Caco-2 (cell line): ENCODE measurements at regions not wholly inside any gene's neighbourhood (a gene's known extent, or its start where the extent isn't known, plus 50 kb on each side); places are given as distances from the start of the nearest gene placed in this dataset.

Source experiments
- BruUV-seq: library from RNA; stranded (reverse); fragments of 400-500 nt; replicated peaks from 2 replicates; lab custom pipeline; 2021; lab: Mats Ljungman, UMichigan
- CTCF ChIA-PET: fragments of 300-600 bp; sonication (Branson Sonifier 250); formaldehyde crosslinking; loops from one replicate; lab custom pipeline; 2022; ENCODE audit warnings: antibody characterized with exemption; lab: Charles Lee
- POLR2A ChIA-PET: fragments of 300-600 bp; sonication (Branson Sonifier 250); formaldehyde crosslinking; loops from one replicate; lab custom pipeline; 2022; ENCODE audit warnings: antibody characterized with exemption; lab: Charles Lee
- DNase-seq, 2 experiments: peaks; one replicate each; pipeline versions ENCODE4 v3.0.0 to v3.0.0-alpha.2; 2020 to 2022
- H3K27me3 ChIP-seq: replicated peaks from 2 replicates; pipeline ENCODE4 v1.6.0; 2011; ENCODE audit warnings: low read length; ENCODE audit not compliant: control insufficient read depth, insufficient read depth
- H3K36me3 ChIP-seq: 2 replicates; pipeline ENCODE4 v1.5.1; 2011; ENCODE audit warnings: low read length; ENCODE audit not compliant: control insufficient read depth, insufficient read depth
- H3K4me1 ChIP-seq: fragments of 250-450 bp; sonication (Bioruptor Pico); 2 replicates; pipeline ENCODE4 v1.5.1; 2020; ENCODE audit warnings: mild to moderate bottlenecking
- H3K4me3 ChIP-seq: 2 replicates; pipeline ENCODE4 v1.5.1; 2011; ENCODE audit warnings: low read depth, mild to moderate bottlenecking, control low read depth, low read length
- H3K9me3 ChIP-seq: fragments of 250-450 bp; sonication (Bioruptor Pico); 2 replicates; pipeline ENCODE4 v1.5.1; 2020; ENCODE audit warnings: mild to moderate bottlenecking, moderate library complexity
- H3K27ac Mint-ChIP-seq: one replicate; pipeline ENCODE4 v1.8.0; 2022; ENCODE audit warnings: mixed read lengths; ENCODE audit not compliant: unreplicated experiment
- H3K27me3 Mint-ChIP-seq: one replicate; pipeline ENCODE4 v1.8.0; 2022; ENCODE audit warnings: mixed read lengths; ENCODE audit not compliant: insufficient read depth, unreplicated experiment
- H3K36me3 Mint-ChIP-seq: one replicate; pipeline ENCODE4 v1.8.0; 2022; ENCODE audit warnings: mild to moderate bottlenecking, mixed read lengths; ENCODE audit not compliant: insufficient read depth, unreplicated experiment
- H3K4me1 Mint-ChIP-seq: one replicate; pipeline ENCODE4 v1.8.0; 2022; ENCODE audit warnings: low read depth, mixed read lengths; ENCODE audit not compliant: unreplicated experiment
- H3K4me3 Mint-ChIP-seq: one replicate; pipeline ENCODE4 v1.8.0; 2022; ENCODE audit warnings: mild to moderate bottlenecking, moderate library complexity, mixed read lengths; ENCODE audit not compliant: unreplicated experiment
- H3K9me3 Mint-ChIP-seq: one replicate; pipeline ENCODE4 v1.8.0; 2022; ENCODE audit warnings: mixed read lengths; ENCODE audit not compliant: unreplicated experiment
- CTCF ChIP-seq, 2 experiments: fragments of 200-600 bp in 1 of 2; IDR thresholded peaks; 1 replicate in 1 of 2; 2 replicates in 1 of 2; pipeline versions ENCODE4 v1.5.1 to v1.8.0; 2011 to 2022; ENCODE audit warnings: antibody characterized with exemption in 1 of 2, control low read depth in 1 of 2, inconsistent platforms in 1 of 2, low read depth in 1 of 2, low read length in 1 of 2, mild to moderate bottlenecking in 1 of 2, moderate library complexity in 1 of 2; ENCODE audit not compliant: insufficient read depth in 1 of 2, severe bottlenecking in 1 of 2, unreplicated experiment in 1 of 2
- intact Hi-C: fragments of 100-400 bp; cut with micrococcal nuclease; formaldehyde crosslinking; loops from one replicate; pipeline ENCODE4 v1.10.0; 2022; ENCODE audit not compliant: unreplicated experiment

GRCh38 chr12:127119600-127120140 lies 1147.3 kb upstream of the TMEM132C start:
- Mint-ChIP-seq H3K36me3 (no peaks in the 10 kb centered on the region), H3K4me1 (no peaks in the 10 kb centered on the region), H3K9me3 (no peaks in the 10 kb centered on the region), H3K27ac (no peak overlapping the region), H3K4me3 (no peak overlapping the region), H3K27me3 (no peaks in the 10 kb centered on the region)
- CTCF ChIA-PET, result no interaction called here
- Histone ChIP-seq H3K27me3 (no peaks in the 10 kb centered on the region), H3K9me3 (no peaks in the 10 kb centered on the region), H3K4me1 (no peaks in the 10 kb centered on the region), H3K36me3 (no peaks in the 10 kb centered on the region), H3K4me3 (no peak overlapping the region)
- DNase-seq, result no peak
- BruUV-seq, result no TSS peak
- no peak for TF ChIP-seq CTCF (IDR thresholded peaks at IDR 0.05; ENCODE audit: insufficient read depth in 1 of 2, low read depth in 1 of 2, low read length in 1 of 2, severe bottlenecking in 1 of 2, unreplicated experiment in 1 of 2)
- POLR2A ChIA-PET, result no interaction called here
- intact Hi-C loops, result no loop called here

GRCh38 chr12:127120851-127121250 lies 1146.1 kb upstream of the TMEM132C start:
- no peaks in the 10 kb centered on the region for H3K9me3 Mint-ChIP-seq
- TF ChIP-seq CTCF (IDR thresholded peaks at IDR 0.05; ENCODE audit: insufficient read depth in 1 of 2, low read depth in 1 of 2, low read length in 1 of 2, severe bottlenecking in 1 of 2, unreplicated experiment in 1 of 2), result no peak
- BruUV-seq, result no TSS peak

GRCh38 chr12:127121494-127122084 lies 1145.4 kb upstream of the TMEM132C start:
- BruUV-seq, result no TSS peak
- Histone ChIP-seq H3K27me3 (no peaks in the 10 kb centered on the region), H3K4me1 (no peaks in the 10 kb centered on the region), H3K36me3 (no peaks in the 10 kb centered on the region), H3K4me3 (no peak overlapping the region), H3K9me3 (no peaks in the 10 kb centered on the region)
- Mint-ChIP-seq H3K9me3 (no peaks in the 10 kb centered on the region), H3K36me3 (no peaks in the 10 kb centered on the region), H3K27ac (no peak overlapping the region), H3K4me3 (no peak overlapping the region), H3K27me3 (no peaks in the 10 kb centered on the region), H3K4me1 (no peaks in the 10 kb centered on the region)
- ChIA-PET CTCF (no interaction called here), POLR2A (no interaction called here)
- no peak for TF ChIP-seq CTCF (IDR thresholded peaks at IDR 0.05; ENCODE audit: insufficient read depth in 1 of 2, low read depth in 1 of 2, low read length in 1 of 2, severe bottlenecking in 1 of 2, unreplicated experiment in 1 of 2)
- intact Hi-C loops, result no loop called here
- DNase-seq, result no peak

More at GRCh38 chr12:127120851-127121250, 1146.1 kb upstream of the TMEM132C start:
- DNase-seq, result no peak
- Histone ChIP-seq H3K36me3 (no peaks in the 10 kb centered on the region), H3K27me3 (no peaks in the 10 kb centered on the region), H3K4me3 (no peak overlapping the region), H3K4me1 (no peaks in the 10 kb centered on the region), H3K9me3 (no peaks in the 10 kb centered on the region)
- Mint-ChIP-seq H3K36me3 (no peaks in the 10 kb centered on the region), H3K4me1 (no peaks in the 10 kb centered on the region), H3K4me3 (no peak overlapping the region), H3K27ac (no peak overlapping the region), H3K27me3 (no peaks in the 10 kb centered on the region)
- intact Hi-C loops, result no loop called here
- CTCF ChIA-PET, result no interaction called here
- POLR2A ChIA-PET, result no interaction called here
